ENCODE measurements at regions not wholly inside any gene's neighbourhood (a gene's known extent, or its start where the extent isn't known, plus 50 kb on each side); places are given as distances from the start of the nearest gene placed in this dataset.

DNA sequence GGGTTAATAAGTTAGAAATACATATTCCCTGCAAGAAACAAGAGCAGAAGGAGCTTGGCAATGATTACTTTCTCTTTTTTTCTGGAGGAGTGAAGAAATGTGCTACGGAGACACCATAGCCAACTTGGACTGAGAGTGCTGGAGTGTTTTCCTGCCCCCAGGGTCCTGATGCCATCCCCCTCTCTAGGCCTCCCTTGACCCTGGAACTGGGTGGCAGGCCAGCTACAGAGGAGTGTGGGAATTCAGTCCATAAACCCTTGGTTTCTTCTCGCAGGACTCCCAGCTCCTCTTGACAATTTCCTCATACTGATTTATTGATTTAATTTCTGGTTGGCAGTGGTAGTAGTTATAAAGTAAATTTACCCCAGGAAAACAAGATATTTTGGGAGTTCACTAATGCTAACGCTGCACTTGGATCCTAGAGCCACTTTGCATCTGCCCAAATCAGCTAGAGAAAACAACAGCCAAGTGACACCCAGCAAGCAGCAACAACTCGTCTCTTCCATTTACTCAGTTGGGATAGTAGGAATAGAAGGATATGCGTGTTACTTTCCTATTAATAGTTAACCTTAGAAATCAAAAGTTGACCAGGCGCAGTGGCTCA is 76.4 kb upstream of the CELF2 start:
- DNase-seq (ENCODE audit: low read depth in 2 of 2): no peak

DNA sequence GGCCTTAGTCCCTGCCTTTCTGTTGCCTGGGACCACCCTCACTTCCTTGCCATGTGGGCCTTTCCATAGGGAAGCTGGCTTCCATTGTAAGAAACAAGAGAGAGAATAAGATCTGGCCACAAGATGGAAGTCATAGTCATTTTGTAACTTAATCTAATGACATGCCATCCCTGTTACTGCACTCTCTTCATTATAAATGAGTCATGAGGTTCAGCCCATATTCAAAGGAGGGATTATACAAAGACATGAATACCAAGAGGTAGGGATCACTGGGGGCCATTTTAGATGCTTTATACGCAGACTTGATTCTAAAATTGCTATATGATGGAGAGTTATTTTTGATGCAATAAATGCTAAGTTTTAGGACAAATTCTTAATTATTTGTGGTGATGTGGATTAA is 75.2 kb upstream of the CELF2 start:
- no peak for DNase-seq (ENCODE audit: low read depth in 2 of 2)

DNA sequence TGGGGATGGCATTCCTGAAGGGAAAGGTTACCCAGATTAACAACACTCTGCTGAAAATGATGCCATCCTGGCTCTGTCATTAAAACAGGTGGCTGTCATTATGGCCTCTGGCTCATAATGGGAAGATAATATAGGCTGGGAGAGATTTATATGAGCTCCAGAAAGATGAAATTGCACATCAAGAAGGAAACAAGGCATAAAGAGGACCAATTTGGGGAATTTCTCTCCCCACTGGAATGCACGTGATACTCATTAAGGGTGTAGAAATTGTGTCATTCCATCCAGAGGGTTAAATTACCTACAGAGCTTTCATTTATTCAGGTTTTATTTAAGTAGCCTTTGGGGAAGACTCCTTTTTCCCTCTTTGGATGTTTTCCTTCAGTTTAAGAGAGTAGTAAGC is 71.6 kb upstream of the CELF2 start:
- DNase-seq (ENCODE audit: low read depth in 2 of 2): no peak

DNA sequence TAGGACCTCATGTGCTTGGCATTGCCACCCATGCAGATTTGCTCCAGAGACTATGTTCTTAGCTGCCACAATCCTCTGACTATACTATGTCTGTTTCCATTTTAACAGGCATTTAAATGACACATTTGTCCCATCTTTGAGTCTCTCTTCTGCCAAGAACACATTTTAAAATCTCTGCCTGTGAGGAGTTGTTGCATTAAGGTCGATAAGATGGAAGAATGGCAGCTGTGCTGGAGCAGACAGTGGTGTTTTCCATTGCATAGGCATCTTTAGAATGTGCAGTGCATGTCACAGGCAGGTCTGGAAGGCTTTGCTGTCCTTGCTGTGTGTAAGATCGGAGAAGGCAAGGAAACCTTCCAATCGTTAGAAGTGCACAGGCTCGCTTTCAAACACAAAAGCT is 70.9 kb upstream of the CELF2 start:
- DNase-seq (ENCODE audit: low read depth in 2 of 2): no peak

DNA sequence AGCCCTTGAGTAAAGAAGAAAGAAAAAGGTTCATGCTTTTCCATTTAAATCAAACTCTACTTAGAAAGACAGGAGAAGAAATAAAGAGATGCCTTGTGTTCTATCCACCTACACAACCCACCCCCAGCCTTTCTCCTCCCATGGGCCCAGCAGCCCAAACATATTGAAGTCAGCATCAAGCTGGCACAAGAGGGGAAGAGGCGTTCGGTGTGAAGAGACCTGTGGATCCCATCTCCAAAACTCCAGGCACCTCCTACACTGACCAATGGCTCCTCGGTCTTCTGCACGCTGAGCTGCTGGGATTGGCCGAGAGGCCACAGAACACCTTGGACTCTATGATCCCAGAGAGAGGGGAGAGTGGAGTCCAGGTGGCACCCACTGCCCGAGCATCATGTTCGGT is 66.0 kb upstream of the CELF2 start:
- no peak for DNase-seq (ENCODE audit: low read depth in 2 of 2)

DNA sequence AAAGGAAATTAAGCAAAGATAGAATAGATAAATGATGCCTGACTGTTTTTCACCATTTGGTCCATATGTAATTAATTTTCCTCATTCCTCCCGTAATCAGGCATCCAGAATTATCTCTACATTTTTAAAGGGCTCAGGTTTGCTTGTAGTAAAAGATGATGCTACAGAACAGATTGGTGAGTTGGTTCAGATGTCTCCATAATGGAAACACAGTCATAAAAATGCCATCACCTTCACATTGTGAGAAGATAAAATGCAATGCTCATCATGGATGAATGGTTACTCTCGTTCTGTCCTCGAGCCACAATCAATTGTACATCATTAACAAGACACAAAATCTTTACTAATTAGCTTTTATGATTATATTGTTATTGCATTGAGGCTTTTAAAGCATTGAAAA is 64.9 kb upstream of the CELF2 start:
- no peak for DNase-seq (ENCODE audit: low read depth in 2 of 2)

DNA sequence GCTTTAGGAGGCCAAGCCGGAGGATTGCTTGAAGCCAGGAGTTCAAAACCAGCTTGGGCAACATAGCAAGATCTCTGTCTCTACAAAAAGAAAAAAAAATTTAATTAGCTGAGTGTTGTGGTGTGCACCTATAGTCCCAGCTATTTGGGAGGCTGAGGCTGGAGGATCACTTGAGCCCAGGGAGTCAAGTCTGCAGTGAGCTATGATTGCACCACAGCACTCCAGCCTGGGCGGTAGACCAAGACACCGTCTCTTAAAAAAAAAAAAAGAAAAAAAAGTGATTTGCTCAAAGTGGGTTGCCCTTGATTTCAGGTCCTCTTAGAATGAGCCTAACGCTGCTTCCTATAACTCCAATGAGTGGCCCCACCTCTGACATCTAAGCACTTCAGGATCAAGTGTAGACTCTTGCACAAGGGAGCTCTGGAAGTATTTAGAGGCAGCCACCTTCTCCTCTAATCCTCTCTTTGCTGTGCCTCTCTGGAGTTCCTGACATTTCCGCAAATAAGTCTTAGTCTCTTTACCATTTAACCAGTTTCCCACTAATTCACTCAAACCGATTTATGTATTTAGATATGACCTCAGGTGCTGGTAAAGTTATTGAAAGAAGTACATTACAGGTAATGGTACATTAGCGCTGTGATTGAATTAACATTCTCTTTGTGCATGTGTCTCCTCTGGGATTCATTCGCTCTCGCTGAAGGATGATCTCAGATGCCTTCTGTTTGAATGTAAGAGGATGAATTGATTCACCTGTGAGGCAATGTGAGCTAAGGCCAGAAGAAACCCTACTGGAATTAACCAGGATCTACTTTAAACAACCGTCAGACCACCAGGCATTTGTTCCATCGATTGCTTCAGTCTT is 60.8 kb upstream of the CELF2 start:
- no peak for DNase-seq (ENCODE audit: low read depth in 2 of 2)

DNA sequence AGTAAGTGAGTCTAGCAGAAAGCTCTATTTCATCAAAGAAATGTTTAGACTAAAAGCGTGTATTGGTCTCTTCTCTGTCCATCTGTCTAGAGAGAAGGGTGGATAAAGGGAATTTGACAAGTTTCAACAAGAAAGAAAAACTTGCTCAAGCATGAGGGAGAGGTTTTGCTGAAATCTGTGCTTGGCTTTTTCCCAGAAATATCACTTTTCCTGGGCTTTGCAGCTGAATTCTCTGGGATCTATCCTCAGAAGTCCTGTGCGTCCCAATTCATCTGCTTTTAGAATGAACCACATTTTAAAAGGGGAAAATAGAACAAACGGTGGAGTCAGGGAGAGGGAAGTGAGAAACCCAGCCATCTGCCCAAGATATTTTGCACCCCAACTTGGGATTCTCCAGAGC is 59.6 kb upstream of the CELF2 start:
- no peak for DNase-seq (ENCODE audit: low read depth in 2 of 2)

DNA sequence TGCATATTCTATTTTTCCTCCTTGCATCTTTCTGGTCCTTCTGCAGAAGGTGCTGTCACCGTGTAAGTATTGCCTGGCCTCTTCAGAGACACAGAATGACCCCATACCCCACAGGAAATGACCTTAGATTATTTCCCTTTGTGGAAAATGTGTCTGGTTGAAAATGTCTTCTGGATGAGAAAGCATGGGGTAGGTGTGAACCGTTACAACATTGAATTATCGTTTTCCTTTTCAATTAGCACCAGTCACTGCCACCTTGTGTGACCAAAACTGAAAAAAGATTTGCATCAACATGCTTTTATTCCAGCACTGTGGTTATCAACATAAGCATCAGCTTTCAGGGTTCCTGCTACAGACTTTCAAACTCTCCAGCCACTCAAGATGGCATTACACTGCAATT is 58.0 kb upstream of the CELF2 start:
- DNase-seq (ENCODE audit: low read depth in 2 of 2): no peak

DNA sequence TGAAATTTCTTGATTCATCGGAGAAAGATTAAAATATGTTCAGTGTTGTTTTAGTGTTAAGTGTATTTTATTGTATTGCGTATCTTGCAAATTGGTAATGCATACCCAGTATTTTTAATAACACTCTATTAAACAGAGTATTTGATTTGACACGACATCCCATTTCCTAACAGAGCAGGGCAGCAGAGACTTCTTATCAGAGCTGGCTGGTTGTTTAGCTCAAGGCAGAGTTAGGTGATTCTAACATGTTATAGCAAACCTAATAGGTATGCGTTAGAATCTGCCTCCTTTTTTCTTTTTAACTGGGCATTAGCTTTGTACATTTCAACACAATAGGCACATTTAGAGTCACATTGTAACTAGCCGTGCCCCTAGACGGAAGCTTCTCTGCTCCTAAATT is 57.1 kb upstream of the CELF2 start:
- no peak for DNase-seq (ENCODE audit: low read depth in 2 of 2)

DNA sequence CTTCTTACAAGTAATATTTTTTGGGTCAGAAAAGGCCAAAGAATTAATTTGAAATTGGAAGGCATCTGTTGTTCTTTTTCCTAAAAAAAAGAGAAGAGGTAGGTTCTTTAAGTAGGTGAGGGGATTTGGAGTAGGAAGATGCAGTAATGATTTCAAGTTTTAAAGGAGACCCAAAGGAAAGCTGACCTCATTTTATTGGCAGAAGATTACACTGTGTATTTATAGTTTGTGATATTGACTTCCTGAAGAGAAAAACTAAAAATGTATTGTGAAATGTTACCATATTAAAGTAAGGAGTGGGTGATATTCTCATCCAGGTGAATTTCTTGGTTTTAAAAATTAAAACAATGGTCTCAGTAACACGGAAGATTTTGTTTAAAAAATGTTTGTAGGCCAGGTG is 56.6 kb upstream of the CELF2 start:
- DNase-seq (ENCODE audit: low read depth in 2 of 2): no peak

DNA sequence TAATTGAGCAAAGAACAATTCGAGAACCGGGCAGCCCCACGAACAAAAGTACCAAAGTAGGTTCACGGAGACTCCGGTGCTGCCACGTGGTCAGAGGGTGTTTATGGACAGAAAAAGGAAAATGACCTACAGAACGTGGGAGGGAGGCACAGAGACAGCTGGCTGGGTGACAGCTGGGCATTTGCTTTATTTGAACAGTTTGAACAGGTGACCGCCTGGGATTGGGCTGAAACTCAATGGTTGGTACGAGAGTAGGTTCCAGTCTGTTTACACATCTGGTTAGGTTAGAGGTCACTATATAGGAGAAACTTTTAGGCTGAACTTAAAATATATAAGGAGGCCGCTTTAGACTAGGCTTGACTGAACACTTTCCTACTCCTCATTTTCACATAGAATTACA is 50.6 kb upstream of the CELF2 start:
- DNase-seq (ENCODE audit: low read depth in 2 of 2): no peak

DNA sequence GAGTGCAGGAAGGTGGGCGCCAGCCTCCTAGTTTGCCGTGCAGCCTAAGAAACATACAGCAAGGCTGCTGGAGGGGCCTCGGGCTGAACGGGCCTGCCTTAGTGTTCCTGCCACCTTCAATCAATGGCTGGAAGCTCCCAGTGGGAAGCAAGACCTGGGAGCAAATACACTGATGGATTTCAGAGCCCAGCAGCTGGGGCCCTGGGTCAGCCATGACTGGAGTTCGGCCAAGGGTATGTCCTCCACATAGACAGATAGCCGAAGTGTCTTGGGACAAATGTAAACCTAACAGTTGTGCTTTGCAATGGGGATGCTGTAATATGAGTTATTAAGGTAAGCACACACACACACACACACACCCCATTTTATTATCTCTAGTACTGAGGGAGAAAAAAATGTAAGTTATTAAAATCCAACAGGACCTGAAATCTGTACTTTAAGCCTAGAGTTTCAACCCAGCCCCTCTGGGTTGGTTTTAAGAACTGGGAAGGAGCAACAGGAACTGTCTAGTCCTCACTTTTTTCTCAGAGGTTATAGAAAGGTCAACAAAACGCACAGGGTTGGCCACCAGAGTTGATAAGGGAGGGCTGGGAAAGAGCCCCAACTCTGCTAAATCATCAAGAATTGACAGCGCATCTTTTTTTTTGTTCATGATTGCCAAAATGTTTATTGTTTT is 50.0 kb upstream of the CELF2 start:
- no peak for DNase-seq (ENCODE audit: low read depth in 2 of 2)
